ENCODE measurements at regions not wholly inside any gene's neighbourhood (a gene's known extent, or its start where the extent isn't known, plus 50 kb on each side); places are given as distances from the start of the nearest gene placed in this dataset.

DNA sequence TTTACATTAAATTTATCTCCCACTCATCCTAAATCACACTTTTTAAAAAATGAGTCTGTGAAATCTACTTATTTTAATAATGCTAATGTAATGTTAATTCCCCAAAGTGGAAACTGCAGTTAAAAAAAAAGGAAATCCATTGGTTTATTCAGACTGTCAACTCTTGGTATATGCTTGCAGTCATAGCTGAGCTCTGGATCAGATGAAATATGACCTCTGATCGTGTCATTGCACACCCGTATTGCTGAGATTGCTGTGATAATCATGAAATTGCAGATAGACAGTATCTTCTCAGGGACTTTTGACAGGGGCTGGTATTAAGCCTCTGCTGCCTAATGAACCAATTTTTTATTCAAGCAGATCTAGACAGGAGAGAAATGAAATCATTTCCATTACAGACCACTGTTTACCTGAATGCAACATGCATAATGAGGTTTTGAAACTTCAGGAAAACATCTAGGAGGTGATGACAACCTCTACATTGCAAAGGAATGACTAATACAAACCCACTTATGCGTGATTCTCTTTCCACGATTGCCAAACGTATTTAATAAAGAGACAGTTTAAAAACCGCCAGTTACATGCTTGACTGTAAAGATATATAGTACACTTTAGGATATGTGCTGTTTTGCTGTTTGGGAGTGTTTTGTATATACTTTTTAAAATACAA is 138.3 kb upstream of the PUDP start:
- TF ChIP-seq, protein P1, sequence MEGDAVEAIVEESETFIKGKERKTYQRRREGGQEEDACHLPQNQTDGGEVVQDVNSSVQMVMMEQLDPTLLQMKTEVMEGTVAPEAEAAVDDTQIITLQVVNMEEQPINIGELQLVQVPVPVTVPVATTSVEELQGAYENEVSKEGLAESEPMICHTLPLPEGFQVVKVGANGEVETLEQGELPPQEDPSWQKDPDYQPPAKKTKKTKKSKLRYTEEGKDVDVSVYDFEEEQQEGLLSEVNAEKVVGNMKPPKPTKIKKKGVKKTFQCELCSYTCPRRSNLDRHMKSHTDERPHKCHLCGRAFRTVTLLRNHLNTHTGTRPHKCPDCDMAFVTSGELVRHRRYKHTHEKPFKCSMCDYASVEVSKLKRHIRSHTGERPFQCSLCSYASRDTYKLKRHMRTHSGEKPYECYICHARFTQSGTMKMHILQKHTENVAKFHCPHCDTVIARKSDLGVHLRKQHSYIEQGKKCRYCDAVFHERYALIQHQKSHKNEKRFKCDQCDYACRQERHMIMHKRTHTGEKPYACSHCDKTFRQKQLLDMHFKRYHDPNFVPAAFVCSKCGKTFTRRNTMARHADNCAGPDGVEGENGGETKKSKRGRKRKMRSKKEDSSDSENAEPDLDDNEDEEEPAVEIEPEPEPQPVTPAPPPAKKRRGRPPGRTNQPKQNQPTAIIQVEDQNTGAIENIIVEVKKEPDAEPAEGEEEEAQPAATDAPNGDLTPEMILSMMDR (IDR thresholded peaks at IDR 0.05) = no peak
- TF ChIP-seq POLR2A (IDR thresholded peaks at IDR 0.05) = no peak
- 44 to 58% methylated on average over 6 of the region's 6 CpGs for WGBS, 2 donors
- intact Hi-C loops (cut with DNase I; ENCODE audit: low total_unique reads) = no loop called here
- H3K4me3 ChIP-seq (ENCODE audit: low read depth, poor library complexity, severe bottlenecking) = no peak overlapping the region
- DNase-seq (ENCODE audit: low spot score in 2 of 2) = no peak

DNA sequence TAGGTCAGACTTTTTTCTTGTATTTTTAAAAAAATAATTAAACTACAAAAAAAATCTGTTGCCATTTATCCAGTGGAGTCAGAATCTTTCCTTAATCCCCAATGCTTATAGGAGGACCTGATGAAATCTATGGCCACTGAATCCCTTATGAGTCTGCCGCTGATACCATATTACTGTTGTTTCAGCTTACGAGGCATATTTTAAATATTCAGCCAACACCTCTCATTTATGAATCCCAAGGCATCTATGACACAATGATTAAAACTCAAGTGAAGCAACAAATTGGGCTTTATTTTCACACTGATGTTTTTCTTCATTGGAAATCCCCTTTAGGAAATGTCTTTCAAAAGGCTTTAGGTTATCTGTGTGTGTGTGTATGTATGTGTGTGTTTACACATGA is 137.8 kb upstream of the PUDP start:
- intact Hi-C loops (cut with DNase I; ENCODE audit: low total_unique reads) = no loop called here
- WGBS, 2 donors = 85 to 88% methylated on average over 2 of the region's 2 CpGs
- no peak overlapping the region for H3K4me3 ChIP-seq (ENCODE audit: low read depth, poor library complexity, severe bottlenecking)
- TF ChIP-seq, protein P1 (IDR thresholded peaks at IDR 0.05) = no peak
- no peak for DNase-seq (ENCODE audit: low spot score in 2 of 2)

DNA sequence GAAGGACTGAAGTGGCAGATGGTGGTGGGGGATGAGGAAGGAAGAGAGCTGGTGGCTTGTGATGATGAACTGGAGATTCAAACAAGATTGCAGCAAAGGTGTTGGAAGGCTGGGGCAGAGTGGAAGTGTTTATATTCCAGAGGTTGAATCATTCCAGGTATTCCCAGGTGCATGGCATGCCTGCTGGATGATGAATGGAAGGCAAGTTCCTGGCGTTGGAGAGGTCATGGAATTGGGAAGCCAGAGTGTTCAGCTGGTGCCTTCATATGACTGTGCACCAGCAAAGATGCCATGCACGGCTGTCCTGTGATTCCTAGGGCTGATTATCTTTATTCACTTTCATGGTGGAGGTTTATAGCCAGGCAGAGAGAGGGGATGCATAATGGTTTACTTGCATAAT is 135.8 kb upstream of the PUDP start:
- DNase-seq (ENCODE audit: low spot score in 2 of 2) = no peak
- WGBS, 2 donors = 76 to 78% methylated on average over 2 of the region's 2 CpGs
- no peak overlapping the region for H3K4me3 ChIP-seq (ENCODE audit: low read depth, poor library complexity, severe bottlenecking)
- no peak for TF ChIP-seq POLR2A (IDR thresholded peaks at IDR 0.05)
- TF ChIP-seq, protein P1 (IDR thresholded peaks at IDR 0.05) = no peak
- intact Hi-C loops (cut with DNase I; ENCODE audit: low total_unique reads) = no loop called here

DNA sequence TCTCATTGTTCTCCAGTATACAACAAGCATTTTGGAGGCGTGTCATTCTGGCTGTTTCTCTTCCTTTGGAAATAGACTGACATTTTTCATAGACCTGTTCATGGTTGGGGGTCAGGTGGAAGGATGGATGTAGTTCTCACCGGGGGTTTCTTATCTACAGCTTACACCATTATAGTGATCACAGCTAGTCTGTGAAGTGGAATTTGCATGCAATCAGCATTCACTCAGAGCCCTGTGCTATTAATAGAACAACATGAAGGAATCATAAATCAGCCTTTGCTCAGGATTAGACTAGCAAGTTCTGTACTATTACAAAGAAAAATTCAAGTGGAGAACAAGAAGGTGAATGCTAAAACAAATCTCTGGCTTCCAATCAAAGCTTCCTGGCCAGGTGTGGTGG is 132.6 kb upstream of the PUDP start:
- intact Hi-C loops (cut with DNase I; ENCODE audit: low total_unique reads) = no loop called here
- no peak overlapping the region for H3K4me3 ChIP-seq (ENCODE audit: low read depth, poor library complexity, severe bottlenecking)
- DNase-seq (ENCODE audit: low spot score in 2 of 2) = no peak
- TF ChIP-seq POLR2A (IDR thresholded peaks at IDR 0.05) = no peak
- WGBS, 2 donors = 38 to 61% methylated on average over 2 of the region's 2 CpGs

DNA sequence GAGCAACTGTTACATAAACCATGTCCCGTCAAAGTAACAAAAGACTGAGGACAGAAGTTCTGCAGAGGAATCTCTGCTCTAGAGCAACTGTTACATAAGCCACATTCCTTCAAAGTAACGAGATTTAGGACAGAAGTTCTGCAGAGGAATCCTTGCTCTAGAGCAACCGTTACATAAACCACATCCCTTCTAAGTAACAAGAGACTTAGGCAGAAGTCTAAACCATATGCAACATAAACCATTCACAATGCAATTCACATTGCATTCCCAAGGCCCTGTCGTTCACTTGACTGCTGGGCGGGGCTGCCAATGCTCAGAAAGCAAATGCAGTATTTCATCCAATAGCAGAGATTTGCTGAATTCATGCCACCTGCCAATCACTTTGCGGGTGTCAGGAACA is 124.4 kb upstream of the PUDP start:
- DNase-seq (ENCODE audit: low spot score in 2 of 2) = no peak
- H3K4me3 ChIP-seq (ENCODE audit: low read depth, poor library complexity, severe bottlenecking) = no peak overlapping the region
- TF ChIP-seq, protein P1 (IDR thresholded peaks at IDR 0.05) = no peak
- TF ChIP-seq POLR2A (IDR thresholded peaks at IDR 0.05) = no peak
- 67 to 70% methylated on average over 6 of the region's 6 CpGs for WGBS, 2 donors
- intact Hi-C loops (cut with DNase I; ENCODE audit: low total_unique reads) = no loop called here

DNA sequence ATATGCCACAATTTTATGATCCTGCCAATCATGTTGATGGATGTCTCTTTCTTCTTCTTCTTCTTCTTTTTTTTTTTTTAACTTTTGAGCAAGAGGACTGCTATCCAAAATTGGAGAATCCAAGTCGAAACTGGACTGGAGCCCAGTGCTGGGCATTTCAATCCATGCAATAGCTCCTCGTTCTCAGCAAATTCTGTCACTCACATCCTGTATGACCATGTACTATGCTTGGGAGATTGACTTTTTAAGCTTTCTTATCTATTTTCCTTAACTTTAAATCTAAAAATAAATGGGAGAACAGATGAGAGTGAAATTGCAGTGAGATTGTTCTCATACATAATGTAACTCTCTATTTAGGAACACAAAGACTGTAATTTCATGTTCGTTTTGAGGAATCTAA is 123.0 kb upstream of the PUDP start:
- 74 to 88% methylated on average over 3 of the region's 3 CpGs for WGBS, 2 donors
- no peak for DNase-seq (ENCODE audit: low spot score in 2 of 2)
- TF ChIP-seq, protein P1 (IDR thresholded peaks at IDR 0.05) = no peak
- no peak for TF ChIP-seq POLR2A (IDR thresholded peaks at IDR 0.05)
- H3K4me3 ChIP-seq (ENCODE audit: low read depth, poor library complexity, severe bottlenecking) = no peak overlapping the region
- intact Hi-C loops (cut with DNase I; ENCODE audit: low total_unique reads) = no loop called here
